Cardiac muscle cell (in vitro differentiated cells and primary cell): ENCODE measurements at regions not wholly inside any gene's neighbourhood (a gene's known extent, or its start where the extent isn't known, plus 50 kb on each side); places are given as distances from the start of the nearest gene placed in this dataset.

Source experiments
- DNase-seq, 2 donors: peaks; one replicate each; pipeline versions ENCODE4 v3.0.0 to v3.0.0-alpha.2; 2010 to 2017; ENCODE audit warnings: low read depth in 1 of 2, low spot score in 1 of 2
- H3K27ac ChIP-seq: fragments of 200-600 bp; sonication (generic); 2 replicates; pipeline ENCODE4 v1.5.1; 2016
- H3K27me3 ChIP-seq: fragments of 200-600 bp; sonication (generic); 2 replicates; pipeline ENCODE4 v1.6.0; 2016; ENCODE audit warnings: control low read depth
- H3K36me3 ChIP-seq: fragments of 200-600 bp; sonication (generic); 2 replicates; pipeline ENCODE4 v1.5.1; 2016; ENCODE audit warnings: control low read depth
- H3K4me1 ChIP-seq: fragments of 200-600 bp; sonication (generic); 2 replicates; pipeline ENCODE4 v1.8.1; 2017; ENCODE audit warnings: low read depth, mild to moderate bottlenecking, mixed run types
- H3K4me3 ChIP-seq: fragments of 200-600 bp; sonication (generic); 2 replicates; pipeline ENCODE4 v1.5.1; 2016; ENCODE audit warnings: mild to moderate bottlenecking
- H3K9me3 ChIP-seq: fragments of 200-600 bp; sonication (generic); 2 replicates; pipeline ENCODE4 v1.5.1; 2017; ENCODE audit warnings: low read depth, mild to moderate bottlenecking, control low read depth
- TF ChIP-seq, protein P1 (sequence below): IDR thresholded peaks from 2 replicates; pipeline ENCODE4 v1.5.1; 2012; ENCODE audit warnings: low read depth, mild to moderate bottlenecking, low read length

GRCh38 chr14:62443796-62444195, 601.5 kb downstream of the KCNH5 start:
- Histone ChIP-seq H3K4me3 (no peak overlapping the region), H3K36me3 (no peaks in the 10 kb centered on the region), H3K4me1 (no peaks in the 10 kb centered on the region), H3K9me3 (no peaks in the 10 kb centered on the region), H3K27me3 (no peaks in the 10 kb centered on the region), H3K27ac (no peak overlapping the region)
- DNase-seq: peak in 1 of 2 donors; percentile 13
- TF ChIP-seq, protein P1, sequence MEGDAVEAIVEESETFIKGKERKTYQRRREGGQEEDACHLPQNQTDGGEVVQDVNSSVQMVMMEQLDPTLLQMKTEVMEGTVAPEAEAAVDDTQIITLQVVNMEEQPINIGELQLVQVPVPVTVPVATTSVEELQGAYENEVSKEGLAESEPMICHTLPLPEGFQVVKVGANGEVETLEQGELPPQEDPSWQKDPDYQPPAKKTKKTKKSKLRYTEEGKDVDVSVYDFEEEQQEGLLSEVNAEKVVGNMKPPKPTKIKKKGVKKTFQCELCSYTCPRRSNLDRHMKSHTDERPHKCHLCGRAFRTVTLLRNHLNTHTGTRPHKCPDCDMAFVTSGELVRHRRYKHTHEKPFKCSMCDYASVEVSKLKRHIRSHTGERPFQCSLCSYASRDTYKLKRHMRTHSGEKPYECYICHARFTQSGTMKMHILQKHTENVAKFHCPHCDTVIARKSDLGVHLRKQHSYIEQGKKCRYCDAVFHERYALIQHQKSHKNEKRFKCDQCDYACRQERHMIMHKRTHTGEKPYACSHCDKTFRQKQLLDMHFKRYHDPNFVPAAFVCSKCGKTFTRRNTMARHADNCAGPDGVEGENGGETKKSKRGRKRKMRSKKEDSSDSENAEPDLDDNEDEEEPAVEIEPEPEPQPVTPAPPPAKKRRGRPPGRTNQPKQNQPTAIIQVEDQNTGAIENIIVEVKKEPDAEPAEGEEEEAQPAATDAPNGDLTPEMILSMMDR: no peak

DNA sequence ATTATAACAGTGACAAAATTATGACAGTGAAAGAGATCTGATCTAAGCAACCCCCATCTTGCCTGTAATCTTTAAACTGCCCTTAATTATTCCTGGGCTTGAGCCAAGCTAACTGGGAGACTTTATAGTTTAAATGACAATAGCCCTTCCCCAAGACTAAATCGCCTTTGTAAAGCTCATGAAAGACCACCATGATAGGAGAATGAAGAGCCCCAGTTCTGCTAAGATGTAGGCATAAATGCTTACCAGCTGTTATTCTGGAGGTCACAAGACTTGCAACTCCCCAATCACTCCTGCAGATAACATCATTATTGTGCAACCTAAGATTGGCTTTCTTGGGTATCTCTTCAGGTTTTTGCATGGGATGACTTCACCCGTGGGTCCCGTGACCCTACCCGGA, 599.7 kb downstream of the KCNH5 start:
- Histone ChIP-seq H3K27ac (no peak overlapping the region), H3K4me3 (no peak overlapping the region), H3K9me3 (no peaks in the 10 kb centered on the region), H3K36me3 (no peaks in the 10 kb centered on the region), H3K27me3 (no peaks in the 10 kb centered on the region), H3K4me1 (no peaks in the 10 kb centered on the region)
- TF ChIP-seq, protein P1: no peak
- no peak for DNase-seq

DNA sequence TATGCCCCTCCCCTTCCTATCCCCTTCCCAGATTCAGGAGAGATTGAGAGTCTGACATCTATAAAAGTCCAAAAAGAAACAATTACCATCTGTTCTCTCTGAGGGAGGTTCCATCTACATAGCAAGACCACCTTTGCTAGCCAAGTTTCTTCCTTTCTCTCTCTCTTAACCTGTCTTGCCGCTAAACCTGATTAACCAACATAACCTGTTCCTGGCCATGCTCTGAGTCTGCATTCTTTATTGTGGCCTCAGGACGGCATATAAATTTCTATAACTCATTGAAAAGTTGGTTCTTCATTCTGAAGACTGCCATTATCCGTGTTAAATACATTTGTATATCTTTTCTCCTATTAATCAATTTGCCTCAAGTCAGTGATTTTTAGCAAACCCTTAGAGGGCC, 594.0 kb downstream of the KCNH5 start:
- TF ChIP-seq, protein P1: no peak
- DNase-seq: no peak
- no peaks in the 10 kb centered on the region for H3K4me1 ChIP-seq

DNA sequence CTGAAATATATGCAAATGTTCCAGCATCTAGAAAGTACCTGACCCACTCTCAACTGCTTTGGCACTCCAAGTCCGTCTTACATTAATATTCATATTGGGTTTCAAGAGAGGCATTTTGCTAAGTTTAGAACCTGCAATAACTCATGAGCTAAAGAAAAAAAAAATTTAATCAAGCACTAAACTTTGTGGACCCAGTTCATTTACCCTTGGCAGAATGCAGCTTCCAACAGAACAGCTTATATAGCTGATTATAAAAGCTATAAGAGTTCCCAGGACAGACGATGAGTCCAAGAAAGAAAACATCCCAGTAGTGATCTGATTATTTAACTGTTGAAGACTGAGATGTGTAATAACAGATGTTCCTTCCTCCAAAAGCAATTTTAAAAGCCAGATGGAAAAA, 592.0 kb downstream of the KCNH5 start:
- no peak overlapping the region for H3K4me3 ChIP-seq
- H3K27ac ChIP-seq: no peak overlapping the region
- TF ChIP-seq, protein P1: no peak
- no peaks in the 10 kb centered on the region for H3K36me3 ChIP-seq
- DNase-seq: no peak
- H3K9me3 ChIP-seq: no peaks in the 10 kb centered on the region
- H3K4me1 ChIP-seq: no peaks in the 10 kb centered on the region
- H3K27me3 ChIP-seq: no peaks in the 10 kb centered on the region

More for the DNA sequence above, 594.0 kb downstream of the KCNH5 start:
- no peak overlapping the region for H3K27ac ChIP-seq
- no peaks in the 10 kb centered on the region for H3K9me3 ChIP-seq
- no peak overlapping the region for H3K4me3 ChIP-seq
- no peaks in the 10 kb centered on the region for H3K27me3 ChIP-seq
- H3K36me3 ChIP-seq: no peaks in the 10 kb centered on the region

DNA sequence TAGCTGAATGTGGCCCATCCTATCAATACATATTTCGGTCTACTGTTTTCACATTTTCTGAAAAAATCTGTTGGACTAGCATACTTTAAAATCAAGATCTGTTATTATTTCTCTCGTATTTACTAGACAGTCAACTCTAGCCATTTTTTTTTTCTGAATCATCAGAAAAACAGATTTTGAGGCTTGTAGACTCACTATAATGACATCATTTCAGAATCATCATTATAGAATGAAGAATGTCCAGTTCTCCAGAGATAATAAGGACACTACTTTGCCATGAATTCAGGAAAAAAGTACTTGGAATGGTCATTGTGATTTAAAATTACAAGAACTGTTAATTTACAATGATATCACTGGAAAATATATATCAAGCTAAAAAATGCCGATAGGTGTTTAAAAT, 589.8 kb downstream of the KCNH5 start:
- H3K27ac ChIP-seq: no peak overlapping the region
- no peaks in the 10 kb centered on the region for H3K4me1 ChIP-seq
- H3K4me3 ChIP-seq: no peak overlapping the region
- H3K27me3 ChIP-seq: no peaks in the 10 kb centered on the region
- no peak for DNase-seq
- H3K36me3 ChIP-seq: no peaks in the 10 kb centered on the region
- H3K9me3 ChIP-seq: no peaks in the 10 kb centered on the region
- TF ChIP-seq, protein P1: no peak

DNA sequence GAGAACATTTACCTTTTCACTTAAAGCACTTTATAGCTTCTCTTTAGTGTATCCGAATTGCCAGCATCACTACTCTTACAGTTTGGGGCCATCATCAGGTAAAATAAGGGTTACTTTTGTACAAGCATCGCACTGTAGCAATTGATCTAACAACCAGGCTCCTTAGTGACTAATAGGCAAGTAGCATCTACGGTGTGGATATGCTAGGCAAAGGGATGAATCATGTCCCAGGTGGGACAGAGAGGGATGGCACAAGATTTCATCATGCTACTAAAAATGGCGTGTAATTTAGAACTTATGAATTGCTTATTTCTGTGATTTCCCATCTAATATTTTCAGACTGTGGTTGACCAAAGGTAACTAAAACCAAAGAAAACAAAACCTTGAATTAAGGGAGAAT, 582.3 kb downstream of the KCNH5 start:
- Histone ChIP-seq H3K9me3 (no peaks in the 10 kb centered on the region), H3K4me1 (no peaks in the 10 kb centered on the region), H3K36me3 (no peaks in the 10 kb centered on the region), H3K27me3 (no peaks in the 10 kb centered on the region), H3K27ac (no peak overlapping the region), H3K4me3 (no peak overlapping the region)
- DNase-seq: no peak
- TF ChIP-seq, protein P1: no peak
